ENCODE measurements at regions not wholly inside any gene's neighbourhood (a gene's known extent, or its start where the extent isn't known, plus 50 kb on each side); places are given as distances from the start of the nearest gene placed in this dataset.
A peak's percentile ranks its signal among the peaks of the same experiment; 100 is the strongest.

GRCh38 chr5:42950456-42951292 lies 89.4 kb downstream of the ANXA2R start:
- intact Hi-C loops (cut with DNase I) = loop anchor here in 1 of 2 donors (1.0 to 5.0 kb wide), 2 partner anchors 42 to 92 kb away; partner anchors contain the start of gene ANXA2R
- Histone ChIP-seq H3K9me3 (no peaks in the 10 kb centered on the region), H3K36me3 (ENCODE audit: insufficient read depth in 1 of 2, low read depth in 1 of 2) (no peaks in the 10 kb centered on the region), H3K27ac (peak overlapping the region; percentile 81), H3K27me3 (ENCODE audit: insufficient read depth in 3 of 3, low read length in 2 of 3) (peaks cover 6 to 88% (median 44%) of the 10 kb centered on the region in 3 donors), H3K4me1 (peaks cover 34% of the 10 kb centered on the region), H3K4me3 (peak overlapping the region; percentile 75)
- ATAC-seq = peak; percentile 79 to 87 (median 85)
- 2 to 4% (median 3%) methylated on average over 44 to 46 of the region's 46 CpGs for WGBS, 3 donors
- DNase-seq = peak; percentile 68 to 74
- TF ChIP-seq CTCF (IDR thresholded peaks at IDR 0.05) = no peak

GRCh38 chr5:42950116-42950455 lies 90.0 kb downstream of the ANXA2R start:
- intact Hi-C loops (cut with DNase I) = loop anchor here in 1 of 2 donors (1.0 to 5.0 kb wide), 2 partner anchors 42 to 92 kb away; partner anchors contain the start of gene ANXA2R
- no peak for TF ChIP-seq CTCF (IDR thresholded peaks at IDR 0.05)
- no peak for ATAC-seq
- DNase-seq = no peak
- peak overlapping the region; percentile 75 for H3K4me3 ChIP-seq
- WGBS, 3 donors = 29 to 40% (median 33%) methylated on average over 7 of the region's 7 CpGs
- peaks cover 34% of the 10 kb centered on the region for H3K4me1 ChIP-seq
- peaks cover 8 to 92% (median 44%) of the 10 kb centered on the region in 3 donors for H3K27me3 ChIP-seq (ENCODE audit: insufficient read depth in 3 of 3, low read length in 2 of 3)
- H3K27ac ChIP-seq = peak overlapping the region; percentile 81
- no peaks in the 10 kb centered on the region for H3K36me3 ChIP-seq (ENCODE audit: insufficient read depth in 1 of 2, low read depth in 1 of 2)
- H3K9me3 ChIP-seq = no peaks in the 10 kb centered on the region

GRCh38 chr5:42949348-42950115 lies 90.6 kb downstream of the ANXA2R start:
- no peaks in the 10 kb centered on the region for H3K36me3 ChIP-seq (ENCODE audit: insufficient read depth in 1 of 2, low read depth in 1 of 2)
- H3K4me1 ChIP-seq = peaks cover 34% of the 10 kb centered on the region
- H3K4me3 ChIP-seq = peak overlapping the region; percentile 75
- DNase-seq (peak; percentile 51 to 72), ATAC-seq (peak; percentile 31 to 71 (median 62))
- no peak for TF ChIP-seq CTCF (IDR thresholded peaks at IDR 0.05)
- intact Hi-C loops (cut with DNase I) = loop anchor here in 1 of 2 donors (1.0 to 5.0 kb wide), 2 partner anchors 43 to 93 kb away; partner anchors contain the start of gene ANXA2R
- H3K27me3 ChIP-seq (ENCODE audit: insufficient read depth in 3 of 3, low read length in 2 of 3) = peaks cover 10 to 91% (median 45%) of the 10 kb centered on the region in 3 donors
- WGBS, 3 donors = 11 to 12% (median 12%) methylated on average over 33 of the region's 33 CpGs
- peak overlapping the region; percentile 81 for H3K27ac ChIP-seq
- no peaks in the 10 kb centered on the region for H3K9me3 ChIP-seq

GRCh38 chr5:42948961-42949347 lies 91.2 kb downstream of the ANXA2R start:
- Histone ChIP-seq H3K9me3 (no peaks in the 10 kb centered on the region), H3K4me3 (peak overlapping the region; percentile 75), H3K27me3 (ENCODE audit: insufficient read depth in 3 of 3, low read length in 2 of 3) (peaks cover 10 to 91% (median 45%) of the 10 kb centered on the region in 3 donors), H3K36me3 (ENCODE audit: insufficient read depth in 1 of 2, low read depth in 1 of 2) (no peaks in the 10 kb centered on the region), H3K4me1 (peaks cover 34% of the 10 kb centered on the region), H3K27ac (peak overlapping the region; percentile 81)
- ATAC-seq (no peak), DNase-seq (no peak)
- intact Hi-C loops (cut with DNase I) = no loop called here
- TF ChIP-seq CTCF (IDR thresholded peaks at IDR 0.05) = no peak
- WGBS, 3 donors = 13 to 19% (median 14%) methylated on average over 10 of the region's 10 CpGs
